ENCODE measurements at regions not wholly inside any gene's neighbourhood (a gene's known extent, or its start where the extent isn't known, plus 50 kb on each side); places are given as distances from the start of the nearest gene placed in this dataset.
"Not testable (repeated sequence)": the region's sequence is repeated elsewhere in the genome, so short reads cannot be mapped to it uniquely, and the experiment has no call there.

GRCh38 chr1:166630369-166630768, 208.9 kb upstream of the POGK start:
- no peak for DNase-seq

GRCh38 chr1:166638137-166638536, 201.1 kb upstream of the POGK start:
- no peak for DNase-seq

- not testable (repeated sequence) for DNase-seq
These were observed 182.0 kb upstream of the POGK start for GRCh38 chr1:166657228-166657627.

- not testable (repeated sequence) for DNase-seq
These were observed 172.5 kb upstream of the POGK start for GRCh38 chr1:166666790-166667189.

GRCh38 chr1:166667600-166667999, 171.7 kb upstream of the POGK start:
- DNase-seq, result not testable (repeated sequence)

GRCh38 chr1:166671627-166672026, 167.6 kb upstream of the POGK start:
- no peak for DNase-seq

GRCh38 chr1:166673722-166674121, 165.6 kb upstream of the POGK start:
- no peak for DNase-seq

- no peak for DNase-seq
These were observed 164.1 kb upstream of the POGK start for GRCh38 chr1:166675213-166675612.

GRCh38 chr1:166676981-166677380, 162.3 kb upstream of the POGK start:
- no peak for DNase-seq

GRCh38 chr1:166679369-166679768, 159.9 kb upstream of the POGK start:
- no peak for DNase-seq

GRCh38 chr1:166682588-166682987, 156.7 kb upstream of the POGK start:
- DNase-seq, result no peak

GRCh38 chr1:166684669-166685068, 154.6 kb upstream of the POGK start:
- DNase-seq, result not testable (repeated sequence)

- no peak for DNase-seq
These were observed 154.1 kb upstream of the POGK start for GRCh38 chr1:166685200-166685599.

GRCh38 chr1:166685891-166686290, 153.4 kb upstream of the POGK start:
- not testable (repeated sequence) for DNase-seq

- DNase-seq, result not testable (repeated sequence)
These were observed 148.7 kb upstream of the POGK start for GRCh38 chr1:166690596-166690995.

GRCh38 chr1:166691476-166691875, 147.8 kb upstream of the POGK start:
- DNase-seq, result no peak

- DNase-seq, result no peak
These were observed 146.9 kb upstream of the POGK start for GRCh38 chr1:166692346-166692745.

- no peak for DNase-seq
These were observed 146.1 kb upstream of the POGK start for GRCh38 chr1:166693158-166693557.

- no peak for DNase-seq
These were observed 145.5 kb upstream of the POGK start for GRCh38 chr1:166693673-166694297.

- DNase-seq, result no peak
These were observed 144.2 kb upstream of the POGK start for GRCh38 chr1:166695115-166695514.

GRCh38 chr1:166695834-166696233, 143.4 kb upstream of the POGK start:
- not testable (repeated sequence) for DNase-seq

- DNase-seq, result no peak
These were observed 140.5 kb upstream of the POGK start for GRCh38 chr1:166698771-166699170.

GRCh38 chr1:166699613-166700012, 139.7 kb upstream of the POGK start:
- DNase-seq, result no peak

GRCh38 chr1:166700696-166701095, 138.6 kb upstream of the POGK start:
- DNase-seq, result no peak

- DNase-seq, result no peak
These were observed 137.6 kb upstream of the POGK start for GRCh38 chr1:166701603-166702100.

All from RPMI8226 (cell line).